K562 (cell line): ENCODE measurements at regions not wholly inside any gene's neighbourhood (a gene's known extent, or its start where the extent isn't known, plus 50 kb on each side); places are given as distances from the start of the nearest gene placed in this dataset.

ENCODE experiments used
- ATAC-seq: fragments of 200-7000 bp; cut with Tn5 transposase; 3 replicates; pipeline ENCODE4 v1.9.1; 2020; ENCODE audit warnings: moderate library complexity
- BruUV-seq: library from RNA; stranded (reverse); fragments of 400-500 nt; replicated peaks from 2 replicates; lab custom pipeline; 2021; lab: Mats Ljungman, UMichigan
- CTCF ChIA-PET: fragments of 300-600 bp; formaldehyde crosslinking; extraction: SDS; loops from one replicate; lab custom pipeline; 2021; ENCODE audit warnings: low intra/inter-chr PET ratio; lab: Yijun Ruan, JAX
- POLR2A ChIA-PET: fragments of 300-600, 350-650 bp; sonication (Branson Sonifier 250); formaldehyde crosslinking; extraction: SDS; loops from one replicate; lab custom pipeline; 2021; ENCODE audit warnings: antibody characterized with exemption, inconsistent platforms; lab: Yijun Ruan, JAX
- DNase-seq, 4 experiments: peaks; one replicate each; pipeline versions ENCODE4 v3.0.0 to v3.0.0-alpha.2; 2011 to 2018; ENCODE audit warnings: low spot score in 3 of 4, mixed read lengths in 3 of 4; ENCODE audit errors: extremely low read depth in 1 of 4
- FAIRE-seq: peaks from 2 replicates; lab custom pipeline; 2011; peaks lifted over from hg19 to GRCh38; lab: Jason Lieb, UNC
- H2AFZ ChIP-seq: 2 replicates; pipeline ENCODE4 v1.6.0; 2011; ENCODE audit warnings: low read depth, low read length, control low read depth, inconsistent platforms
- H3K27ac ChIP-seq: fragments of 200-600 bp; 3 replicates; pipeline ENCODE4 v1.8.0; 2011; ENCODE audit warnings: low read depth, mild to moderate bottlenecking, control low read depth, inconsistent platforms, low read length, moderate library complexity, mixed read lengths; ENCODE audit errors: extremely low read depth
- H3K27me3 ChIP-seq, 2 experiments: fragments of 300-600 bp in 1 of 2; 2 replicates in 1 of 2; 3 replicates in 1 of 2; pipeline versions ENCODE4 v1.6.0 to v1.8.0; 2011; ENCODE audit warnings: inconsistent platforms in 2 of 2, low read length in 2 of 2, mild to moderate bottlenecking in 1 of 2, mixed read lengths in 1 of 2, moderate library complexity in 1 of 2; ENCODE audit not compliant: control insufficient read depth in 2 of 2, insufficient read depth in 2 of 2
- H3K36me3 ChIP-seq: fragments of 300-600 bp; 3 replicates; pipeline ENCODE4 v1.8.0; 2011; ENCODE audit warnings: mild to moderate bottlenecking, low read length, inconsistent platforms; ENCODE audit not compliant: control insufficient read depth, insufficient read depth
- H3K4me1 ChIP-seq, 2 experiments: fragments of 200-600 bp in 1 of 2; replicated peaks in 1 of 2; 2 replicates in 1 of 2; 3 replicates in 1 of 2; pipeline versions ENCODE4 v1.5.1 to v1.8.0; 2011; ENCODE audit warnings: inconsistent platforms in 2 of 2, low read length in 2 of 2, mild to moderate bottlenecking in 1 of 2, mixed read lengths in 1 of 2, moderate library complexity in 1 of 2; ENCODE audit not compliant: control insufficient read depth in 2 of 2, insufficient read depth in 2 of 2
- H3K4me2 ChIP-seq: 2 replicates; pipeline ENCODE4 v1.6.1; 2011; ENCODE audit warnings: low read length, control low read depth, inconsistent platforms, mixed read lengths; ENCODE audit not compliant: insufficient read depth
- H3K4me3 ChIP-seq: fragments of 200-600 bp; sonication (generic), shearing (Covaris generic); 2 replicates; pipeline ENCODE4 v1.5.1; 2016; ENCODE audit warnings: control low read depth, inconsistent platforms
- H3K79me2 ChIP-seq: fragments of 200-600 bp; 3 replicates; pipeline ENCODE4 v1.8.0; 2011; ENCODE audit warnings: low read length, inconsistent platforms; ENCODE audit not compliant: control insufficient read depth, insufficient read depth
- H3K9ac ChIP-seq, 2 experiments: 2 replicates each; pipeline versions ENCODE4 v1.6.0 to v1.6.1; 2011; ENCODE audit warnings: low read depth in 2 of 2, low read length in 2 of 2, control low read depth in 1 of 2, inconsistent platforms in 1 of 2, mild to moderate bottlenecking in 1 of 2, mixed read lengths in 1 of 2; ENCODE audit not compliant: insufficient read depth in 1 of 2
- H3K9me1 ChIP-seq: one replicate; pipeline ENCODE4 v1.6.0; 2011; ENCODE audit warnings: inconsistent platforms, mild to moderate bottlenecking, low read length, moderate library complexity; ENCODE audit not compliant: control insufficient read depth, insufficient read depth
- H3K9me3 ChIP-seq: replicated peaks from 2 replicates; pipeline ENCODE4 v1.5.1; 2011; ENCODE audit warnings: low read depth, low read length, inconsistent platforms; ENCODE audit not compliant: control insufficient read depth, insufficient read depth
- H4K20me1 ChIP-seq: replicated peaks from 2 replicates; pipeline ENCODE4 v1.6.1; 2011; ENCODE audit warnings: low read length, inconsistent platforms, mixed read lengths; ENCODE audit not compliant: control insufficient read depth, insufficient read depth
- CREB1 ChIP-seq, 2 experiments: sonication (generic) in 1 of 2; formaldehyde crosslinking in 1 of 2; IDR thresholded peaks; 2 replicates each; pipeline versions ENCODE4 v1.6.1 to v1.8.0; 2012 to 2022; ENCODE audit warnings: inconsistent platforms in 1 of 2, mild to moderate bottlenecking in 1 of 2, missing genetic modification reagents in 1 of 2, moderate library complexity in 1 of 2
- CREM ChIP-seq: IDR thresholded peaks from 2 replicates; pipeline ENCODE4 v1.6.1; 2014; ENCODE audit warnings: antibody characterized with exemption, low read depth
- GABPB1 ChIP-seq: sonication (generic); formaldehyde crosslinking; IDR thresholded peaks from 2 replicates; pipeline ENCODE4 v1.8.0; 2022; ENCODE audit warnings: mild to moderate bottlenecking, missing genetic modification reagents
- GTF2A2 ChIP-seq: IDR thresholded peaks from 2 replicates; pipeline ENCODE4 v1.6.1; 2016; ENCODE audit warnings: mild to moderate bottlenecking, missing genetic modification characterization, missing compliant biosample characterization
- KLF13 ChIP-seq: fragments of 450-650 bp; IDR thresholded peaks from 2 replicates; pipeline ENCODE4 v1.6.1; 2016; ENCODE audit warnings: missing genetic modification characterization, low read depth, mild to moderate bottlenecking, missing compliant biosample characterization, moderate library complexity, borderline replicate concordance
- RBM15 ChIP-seq: fragments of 200-400 bp; formaldehyde crosslinking; IDR thresholded peaks from 2 replicates; pipeline ENCODE4 v1.6.1; 2018; ENCODE audit warnings: mild to moderate bottlenecking, low read length, moderate library complexity; ENCODE audit not compliant: insufficient read depth
- WGBS: fragments of 100-300 bp; shearing (Covaris generic); methylation state at CpG from one replicate; pipeline ENCODE4 v1.1.6; 2016; ENCODE audit warnings: low coverage, mixed read lengths; ENCODE audit not compliant: insufficient coverage; ENCODE audit errors: missing lambda C conversion rate; 5-methylcytosine and 5-hydroxymethylcytosine counted together
- in situ Hi-C: fragments of 300-500 bp; cut with MboI; formaldehyde crosslinking; loops from 4 replicates; pipeline ENCODE4 v1.15.0; 2018; ENCODE audit warnings: inconsistent platforms, mixed read lengths
- intact Hi-C: fragments of 100-400 bp; cut with micrococcal nuclease; formaldehyde crosslinking; loops from 2 replicates; pipeline ENCODE4 v1.14.2; 2022
- TF ChIP-seq, protein P1 (sequence below): sonication (generic); formaldehyde crosslinking; IDR thresholded peaks from 2 replicates; pipeline ENCODE4 v1.8.1; 2023; ENCODE audit warnings: mild to moderate bottlenecking, missing genetic modification reagents, moderate library complexity

DNA sequence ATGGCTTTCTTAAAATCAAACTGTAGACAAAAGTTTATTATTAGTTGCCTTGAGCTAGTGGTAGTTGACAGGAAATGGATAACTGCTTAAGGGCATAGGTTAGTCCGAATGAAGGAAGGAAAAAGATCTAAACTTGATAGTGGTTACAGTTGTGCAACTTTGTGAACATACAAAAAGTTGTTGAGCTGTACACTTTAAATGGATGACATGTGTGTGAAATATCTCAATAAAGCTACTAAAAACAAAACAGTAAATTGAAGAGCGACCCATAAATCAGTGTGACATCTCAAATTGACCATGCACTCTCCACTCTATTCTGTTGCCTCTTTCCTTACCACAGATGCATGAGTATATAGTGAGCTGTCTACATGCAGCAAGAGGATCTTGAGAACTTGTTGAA lies 1757.8 kb downstream of the PCDH9 start:
- Histone ChIP-seq H3K36me3 (no peaks in the 10 kb centered on the region), H2AFZ (no peak overlapping the region), H4K20me1 (no peaks in the 10 kb centered on the region), H3K4me3 (no peak overlapping the region), H3K79me2 (no peaks in the 10 kb centered on the region), H3K9me3 (no peaks in the 10 kb centered on the region), H3K4me1 (no peaks in the 10 kb centered on the region), H3K4me2 (no peak overlapping the region), H3K9me1 (no peaks in the 10 kb centered on the region), H3K9ac (no peak overlapping the region), H3K27me3 (no peaks in the 10 kb centered on the region), H3K27ac (no peak overlapping the region)
- ATAC-seq (no peak), FAIRE-seq (no peak), DNase-seq (no peak)
- CTCF ChIA-PET, result no interaction called here
- in situ Hi-C loops (no loop called here), intact Hi-C loops (no loop called here)
- WGBS, result 0% methylated on average over 2 of the region's 2 CpGs
- POLR2A ChIA-PET, result no interaction called here
- no peak for TF ChIP-seq KLF13 (tag)
- no peak for TF ChIP-seq CREM
- TF ChIP-seq GABPB1 (CRISPR knock-in tag), result no peak
- TF ChIP-seq RBM15, result no peak
- TF ChIP-seq, protein P1, sequence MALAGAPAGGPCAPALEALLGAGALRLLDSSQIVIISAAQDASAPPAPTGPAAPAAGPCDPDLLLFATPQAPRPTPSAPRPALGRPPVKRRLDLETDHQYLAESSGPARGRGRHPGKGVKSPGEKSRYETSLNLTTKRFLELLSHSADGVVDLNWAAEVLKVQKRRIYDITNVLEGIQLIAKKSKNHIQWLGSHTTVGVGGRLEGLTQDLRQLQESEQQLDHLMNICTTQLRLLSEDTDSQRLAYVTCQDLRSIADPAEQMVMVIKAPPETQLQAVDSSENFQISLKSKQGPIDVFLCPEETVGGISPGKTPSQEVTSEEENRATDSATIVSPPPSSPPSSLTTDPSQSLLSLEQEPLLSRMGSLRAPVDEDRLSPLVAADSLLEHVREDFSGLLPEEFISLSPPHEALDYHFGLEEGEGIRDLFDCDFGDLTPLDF, result no peak
- no peak for TF ChIP-seq CREB1 (IDR thresholded peaks at IDR 0.05)
- TF ChIP-seq CREB1 (CRISPR knock-in tag; IDR thresholded peaks at IDR 0.05), result no peak
- TF ChIP-seq GTF2A2, result no peak
- no TSS peak for BruUV-seq
